ENCODE measurements at regions not wholly inside any gene's neighbourhood (a gene's known extent, or its start where the extent isn't known, plus 50 kb on each side); places are given as distances from the start of the nearest gene placed in this dataset.

GRCh38 chr10:61271127-61271780, 181.9 kb downstream of the TMEM26 start:
- TF ChIP-seq, protein P1, sequence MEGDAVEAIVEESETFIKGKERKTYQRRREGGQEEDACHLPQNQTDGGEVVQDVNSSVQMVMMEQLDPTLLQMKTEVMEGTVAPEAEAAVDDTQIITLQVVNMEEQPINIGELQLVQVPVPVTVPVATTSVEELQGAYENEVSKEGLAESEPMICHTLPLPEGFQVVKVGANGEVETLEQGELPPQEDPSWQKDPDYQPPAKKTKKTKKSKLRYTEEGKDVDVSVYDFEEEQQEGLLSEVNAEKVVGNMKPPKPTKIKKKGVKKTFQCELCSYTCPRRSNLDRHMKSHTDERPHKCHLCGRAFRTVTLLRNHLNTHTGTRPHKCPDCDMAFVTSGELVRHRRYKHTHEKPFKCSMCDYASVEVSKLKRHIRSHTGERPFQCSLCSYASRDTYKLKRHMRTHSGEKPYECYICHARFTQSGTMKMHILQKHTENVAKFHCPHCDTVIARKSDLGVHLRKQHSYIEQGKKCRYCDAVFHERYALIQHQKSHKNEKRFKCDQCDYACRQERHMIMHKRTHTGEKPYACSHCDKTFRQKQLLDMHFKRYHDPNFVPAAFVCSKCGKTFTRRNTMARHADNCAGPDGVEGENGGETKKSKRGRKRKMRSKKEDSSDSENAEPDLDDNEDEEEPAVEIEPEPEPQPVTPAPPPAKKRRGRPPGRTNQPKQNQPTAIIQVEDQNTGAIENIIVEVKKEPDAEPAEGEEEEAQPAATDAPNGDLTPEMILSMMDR (IDR thresholded peaks at IDR 0.05), result no peak
- no peak for TF ChIP-seq SP1 (CRISPR knock-in tag; conservative IDR thresholded peaks at IDR 0.05)
